Left renal cortex interstitium (tissue), 4 donors: ENCODE measurements at regions not wholly inside any gene's neighbourhood (a gene's known extent, or its start where the extent isn't known, plus 50 kb on each side); places are given as distances from the start of the nearest gene placed in this dataset.
"Not testable (repeated sequence)": the region's sequence is repeated elsewhere in the genome, so short reads cannot be mapped to it uniquely, and the experiment has no call there.

Experiments used
- DNase-seq, 4 donors: peaks; one replicate each; pipeline ENCODE4 v3.0.0-alpha.2; 2013; ENCODE audit warnings: low read depth in 4 of 4, low spot score in 2 of 4, missing footprints in 1 of 4

DNA sequence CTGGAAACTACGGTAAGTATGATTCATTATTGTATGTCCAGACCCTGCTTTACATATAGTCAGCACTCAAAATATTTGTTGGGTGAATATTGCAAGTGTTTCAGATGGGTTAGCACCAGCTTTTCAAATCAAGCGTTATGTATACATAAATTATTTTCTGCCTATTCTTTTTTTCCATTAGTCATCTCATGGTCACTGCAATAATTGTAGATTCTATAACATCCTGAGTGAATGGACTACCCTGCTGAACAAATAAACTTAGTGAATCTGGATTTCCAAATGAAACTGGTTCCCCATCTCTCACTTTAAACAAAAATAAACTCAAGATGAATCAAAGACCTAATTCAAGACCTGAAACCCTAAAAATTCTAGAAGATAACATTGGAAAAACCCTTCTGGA is 152.3 kb downstream of the DIO2 start:
- DNase-seq, result no peak

DNA sequence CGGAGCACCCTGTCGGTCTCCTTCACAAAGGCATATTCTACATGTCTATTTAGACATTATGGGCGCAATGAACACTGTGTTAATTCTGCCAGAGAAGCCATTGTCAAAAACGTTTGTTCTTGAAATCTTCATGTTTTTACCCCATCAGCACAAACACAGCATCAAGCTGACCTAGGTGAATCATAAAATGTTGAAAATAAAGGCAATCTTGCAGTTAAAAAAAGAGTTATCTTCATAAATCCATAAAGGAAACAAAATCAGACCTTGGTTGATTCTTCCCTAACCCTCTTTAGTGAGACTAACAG is 154.9 kb downstream of the DIO2 start:
- DNase-seq, result no peak

DNA sequence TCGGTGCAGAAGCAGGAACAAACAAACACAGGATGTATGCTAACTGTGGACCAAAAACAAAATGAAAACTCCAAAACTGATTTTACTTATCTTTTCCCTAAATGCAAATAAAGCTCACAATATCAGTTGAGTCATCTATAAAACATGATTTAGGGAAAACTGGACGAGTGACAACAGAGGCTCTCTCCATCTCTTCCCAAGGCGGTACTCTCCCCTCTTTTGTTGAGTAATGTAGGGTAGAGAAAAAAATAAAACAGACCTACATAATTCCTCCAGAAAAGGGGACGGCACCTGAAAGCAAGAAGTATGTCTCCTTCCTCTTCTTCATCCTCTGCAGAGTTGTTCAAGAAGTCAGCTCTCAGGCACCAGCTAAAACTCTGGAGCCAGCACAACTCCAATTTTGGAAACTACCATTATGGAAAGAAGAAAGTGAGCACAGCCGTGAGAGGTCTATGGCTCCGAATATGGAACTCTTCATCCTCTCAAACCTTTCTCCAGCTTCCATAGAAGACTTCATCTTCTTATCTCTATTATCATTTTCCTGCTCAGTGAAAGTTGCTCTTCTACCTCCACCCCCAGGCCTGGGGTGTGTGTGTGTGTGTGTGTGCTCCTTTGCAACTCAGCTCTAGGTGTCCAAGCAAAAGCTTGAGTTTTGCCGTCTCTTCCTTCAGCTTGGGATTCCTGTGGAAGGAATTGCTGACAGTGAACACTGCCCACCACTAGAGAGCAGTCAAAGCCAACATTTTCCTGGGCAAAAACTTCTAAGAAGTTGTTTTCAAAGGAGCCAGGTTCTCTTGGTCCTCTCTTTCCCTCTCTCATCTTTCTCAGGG is 155.4 kb downstream of the DIO2 start:
- peak; percentile 20 to 46 (median 36) for DNase-seq

DNA sequence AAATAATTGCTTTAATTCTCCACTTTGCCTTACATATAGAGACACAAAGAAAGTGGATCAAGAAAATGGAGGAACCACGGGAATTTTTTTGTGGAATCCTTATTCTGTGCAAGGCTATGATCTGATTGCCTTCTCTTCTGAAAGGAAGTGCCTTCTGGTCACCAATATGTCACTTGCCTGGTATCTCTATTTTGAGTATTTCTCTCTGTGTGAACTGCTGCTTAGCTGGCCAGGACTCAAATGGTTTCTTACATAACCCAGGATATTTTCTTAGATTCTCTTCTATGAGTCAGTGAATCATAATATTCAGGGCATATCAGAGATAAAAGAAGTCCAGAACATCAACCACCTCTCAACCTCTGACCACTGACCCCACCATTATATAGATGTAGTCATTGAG is 156.1 kb downstream of the DIO2 start:
- no peak for DNase-seq

DNA sequence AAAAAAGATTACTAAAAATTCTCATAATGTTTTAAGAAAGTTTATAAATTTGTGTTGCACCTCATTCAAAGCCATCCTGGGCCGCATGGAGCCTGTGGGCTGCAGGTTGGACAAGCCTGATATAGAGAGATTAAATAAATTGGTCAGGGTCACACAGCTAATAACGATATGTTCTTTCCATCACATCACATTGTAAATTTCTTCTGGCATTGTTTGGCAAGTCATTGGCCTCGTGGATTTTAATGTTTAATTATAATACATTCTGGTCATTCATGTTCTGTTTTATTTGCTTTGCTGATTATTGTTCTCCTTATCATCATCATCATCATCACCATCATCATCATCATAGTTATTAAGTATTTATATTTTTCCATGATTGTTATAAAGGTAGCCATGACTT is 157.3 kb downstream of the DIO2 start:
- no peak for DNase-seq

DNA sequence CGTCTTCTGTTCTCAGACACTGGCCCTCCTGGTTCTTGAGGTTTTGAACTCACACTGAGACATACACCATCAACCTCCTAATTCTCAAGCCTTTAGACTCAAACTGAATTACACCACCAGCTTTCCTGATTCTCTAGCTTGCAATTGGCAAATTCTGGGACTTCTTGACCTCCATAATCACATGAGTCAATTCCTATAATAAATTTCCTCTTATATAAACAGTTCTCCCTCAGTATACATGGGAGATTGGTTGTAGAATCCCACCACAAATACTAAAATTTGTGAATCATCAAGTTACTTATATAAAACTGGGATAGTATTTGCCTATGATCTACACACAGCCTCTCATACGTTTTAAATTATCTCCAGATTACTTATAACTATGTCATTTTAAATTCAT is 162.2 kb downstream of the DIO2 start:
- no peak for DNase-seq

DNA sequence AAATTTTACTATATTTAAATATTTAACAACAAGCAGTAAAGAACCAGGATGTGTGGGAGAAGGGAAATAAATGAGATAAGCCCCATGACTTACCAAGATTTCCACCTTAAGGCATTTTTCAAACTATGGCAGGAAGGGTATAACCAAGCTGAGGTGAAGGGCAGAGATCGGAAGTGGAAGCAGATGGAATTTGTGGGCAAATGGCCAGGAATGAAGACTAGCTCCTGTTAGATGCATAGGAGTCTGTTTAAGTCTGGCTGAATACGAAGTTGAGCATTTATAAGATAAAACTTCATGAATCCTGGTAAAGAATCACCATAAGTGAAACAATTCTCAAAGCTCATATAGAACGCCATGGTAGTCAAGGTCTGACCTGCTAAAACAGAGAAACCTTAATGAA is 163.5 kb downstream of the DIO2 start:
- DNase-seq, result no peak

DNA sequence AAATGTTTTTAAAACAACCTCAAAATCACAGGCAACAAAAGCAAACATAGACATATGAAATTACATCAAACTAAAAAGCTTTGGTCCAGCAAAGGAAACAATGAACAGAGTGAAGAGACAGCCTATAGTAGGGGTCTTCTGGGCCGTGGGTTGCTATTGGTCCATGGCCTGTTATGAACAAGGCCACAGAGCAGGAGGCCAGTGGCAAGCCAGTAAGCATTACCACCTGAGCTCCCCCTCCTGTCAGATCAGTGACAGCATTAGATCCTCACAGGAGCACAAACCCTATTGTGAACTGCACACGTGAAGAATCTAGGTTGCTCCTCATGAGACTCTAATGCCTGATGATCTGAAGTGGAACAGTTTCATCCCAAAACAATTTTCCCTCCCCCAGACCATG is 174.0 kb downstream of the DIO2 start:
- DNase-seq, result no peak

DNA sequence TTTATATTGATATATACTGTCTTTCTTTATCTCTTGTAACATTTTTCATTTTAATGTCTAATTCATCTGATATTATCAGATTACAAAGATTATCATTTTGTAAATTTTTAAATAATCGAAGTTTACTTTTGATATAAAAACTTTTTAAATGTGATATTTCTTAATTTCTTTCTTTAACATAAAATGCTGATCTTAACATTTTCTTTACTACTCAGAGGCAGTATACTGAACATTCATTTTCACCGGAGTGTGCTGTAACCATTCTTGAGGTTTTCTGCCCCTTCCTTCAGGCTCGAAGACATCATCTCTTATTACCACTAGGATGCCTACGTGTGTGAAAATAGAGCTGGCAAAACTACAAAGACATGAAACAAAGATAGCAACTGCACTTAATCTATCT is 186.9 kb downstream of the DIO2 start:
- no peak for DNase-seq

DNA sequence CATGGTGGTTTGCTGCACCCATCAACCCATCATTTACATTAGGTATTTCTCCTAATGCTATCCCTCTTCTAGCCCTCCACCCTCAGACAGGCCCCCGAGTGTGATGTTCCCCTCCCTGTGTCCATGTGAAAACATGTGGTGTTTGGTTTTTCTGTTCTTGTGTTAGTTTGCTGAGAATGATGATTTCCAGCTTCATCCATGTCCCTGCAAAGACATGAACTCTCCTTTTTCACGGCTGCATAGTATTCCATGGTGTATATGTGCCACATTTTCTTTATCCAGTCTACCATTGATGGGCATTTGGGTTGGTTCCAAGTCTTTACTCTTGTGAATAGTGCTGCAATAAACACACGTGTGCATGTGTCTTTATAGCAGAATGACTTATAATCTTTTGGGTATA is 192.8 kb downstream of the DIO2 start:
- not testable (repeated sequence) for DNase-seq

DNA sequence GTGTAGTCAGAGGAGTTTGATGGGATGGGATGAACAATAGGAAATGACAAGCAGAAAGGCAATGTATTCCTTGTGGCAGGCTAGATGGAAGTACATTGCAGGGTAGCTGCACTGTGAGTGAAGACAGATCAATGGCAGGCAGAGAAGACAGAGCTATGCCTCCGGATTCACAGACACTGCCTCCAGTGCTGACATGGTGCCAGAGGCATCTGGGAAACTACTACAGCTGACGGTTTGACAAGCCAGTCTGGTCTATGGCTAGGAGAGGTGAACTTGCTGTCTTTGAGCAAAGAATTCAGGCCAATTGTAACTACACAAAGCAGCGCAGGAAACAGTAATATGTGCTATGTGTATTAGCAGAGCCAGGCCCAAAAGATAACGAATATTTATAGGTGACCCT is 193.5 kb downstream of the DIO2 start:
- no peak for DNase-seq

DNA sequence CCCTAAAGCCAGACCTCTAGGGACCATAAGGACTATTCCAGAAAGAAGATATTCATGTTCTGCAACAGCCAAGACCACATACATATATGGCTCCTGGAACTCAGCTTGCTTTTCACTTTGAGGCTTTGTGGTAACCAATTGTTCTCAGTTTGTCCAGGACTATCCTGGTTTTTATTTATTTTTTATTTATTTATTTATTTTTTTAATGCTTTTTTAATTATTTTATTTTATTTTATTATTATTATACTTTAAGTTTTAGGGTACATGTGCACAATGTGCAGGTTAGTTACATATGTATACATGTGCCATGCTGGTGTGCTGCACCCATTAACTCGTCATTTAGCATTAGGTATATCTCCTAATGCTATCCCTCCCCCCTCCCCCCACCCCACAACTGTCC is 201.1 kb downstream of the DIO2 start:
- not testable (repeated sequence) for DNase-seq

DNA sequence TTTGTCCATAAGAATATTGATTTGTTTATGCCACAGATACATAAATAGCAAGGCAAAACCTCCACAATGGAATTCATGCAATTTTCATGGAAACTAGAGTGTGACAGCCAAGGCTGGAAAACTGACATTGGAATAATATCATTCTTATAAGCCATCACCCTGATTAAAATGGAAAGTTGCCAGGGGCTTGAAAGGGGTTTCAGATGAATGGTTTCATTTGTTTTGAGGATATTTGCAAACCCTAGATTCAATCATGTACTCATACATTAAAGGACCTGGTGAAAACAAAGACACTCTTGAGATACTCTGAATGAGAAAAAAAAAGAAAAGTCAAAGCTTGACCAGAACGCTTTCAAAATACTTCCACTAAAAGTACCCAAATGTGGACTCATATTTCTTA is 205.7 kb downstream of the DIO2 start:
- DNase-seq, result no peak

DNA sequence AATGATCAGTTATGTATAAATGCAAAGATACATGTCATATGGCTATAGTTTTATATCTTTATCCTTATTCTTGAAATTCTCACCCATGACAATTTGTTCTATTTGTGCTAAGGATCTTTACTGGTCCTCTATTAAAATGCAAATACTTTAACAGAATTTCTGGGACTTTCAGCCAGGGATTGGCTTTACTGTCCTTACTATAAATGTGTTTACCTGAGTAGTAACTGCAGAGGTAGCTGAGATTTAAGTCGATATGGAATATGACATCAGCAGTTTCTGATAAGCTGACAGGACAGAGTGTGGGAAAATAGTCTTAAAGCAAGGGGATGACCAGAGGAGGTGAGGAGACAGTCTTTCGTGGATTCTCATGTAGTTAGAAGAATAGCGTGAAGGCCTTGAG is 206.4 kb downstream of the DIO2 start:
- no peak for DNase-seq

DNA sequence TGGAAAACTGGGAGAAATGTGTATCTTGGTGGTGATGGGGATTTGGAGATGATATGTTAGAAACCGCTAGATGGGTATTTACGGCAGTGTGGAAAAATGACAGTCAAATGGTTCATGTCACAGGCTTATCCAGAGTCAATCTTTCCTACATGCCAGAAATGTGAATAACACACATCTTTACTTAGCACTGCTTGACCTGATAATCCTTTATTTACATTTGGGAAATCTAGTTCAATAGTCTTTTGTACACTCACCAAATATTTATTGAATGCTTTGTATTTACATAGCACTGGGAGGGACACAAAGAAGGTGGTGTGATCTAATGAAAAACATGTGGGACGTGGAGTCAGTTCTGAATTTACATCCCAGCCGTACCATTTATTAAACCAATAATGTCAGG is 208.2 kb downstream of the DIO2 start:
- DNase-seq, result no peak

DNA sequence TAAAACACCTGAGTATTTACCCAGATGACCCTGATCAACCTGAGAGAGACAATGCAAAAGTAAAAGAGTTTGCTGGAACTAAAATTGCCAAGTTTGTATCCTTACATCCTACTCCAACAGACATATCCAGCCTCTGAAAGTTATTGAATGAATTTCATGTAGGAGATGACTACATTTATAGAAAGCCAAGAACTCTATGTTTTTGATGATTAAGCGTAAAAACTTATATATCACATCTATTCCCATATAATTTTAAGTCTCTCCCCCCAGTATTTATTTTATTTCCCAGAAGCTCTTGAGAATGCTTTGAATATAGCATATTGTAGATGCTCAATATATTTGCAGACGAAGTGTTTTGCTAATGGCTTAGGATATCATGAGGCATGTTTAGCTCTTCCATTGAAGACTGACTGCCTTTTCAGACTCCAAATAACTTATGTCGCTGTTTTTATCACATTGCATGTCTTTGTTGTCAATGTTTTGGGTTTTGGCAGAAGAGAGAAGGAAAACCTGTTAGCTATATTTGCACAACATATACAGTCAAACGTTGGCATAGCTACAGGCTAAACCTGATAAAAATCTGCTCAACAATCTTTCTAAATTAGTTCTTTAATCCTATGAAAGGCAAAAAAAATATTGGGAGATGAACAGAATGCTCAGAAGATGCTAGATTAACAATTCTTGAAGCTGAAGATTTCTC is 213.6 kb downstream of the DIO2 start:
- DNase-seq, result no peak

DNA sequence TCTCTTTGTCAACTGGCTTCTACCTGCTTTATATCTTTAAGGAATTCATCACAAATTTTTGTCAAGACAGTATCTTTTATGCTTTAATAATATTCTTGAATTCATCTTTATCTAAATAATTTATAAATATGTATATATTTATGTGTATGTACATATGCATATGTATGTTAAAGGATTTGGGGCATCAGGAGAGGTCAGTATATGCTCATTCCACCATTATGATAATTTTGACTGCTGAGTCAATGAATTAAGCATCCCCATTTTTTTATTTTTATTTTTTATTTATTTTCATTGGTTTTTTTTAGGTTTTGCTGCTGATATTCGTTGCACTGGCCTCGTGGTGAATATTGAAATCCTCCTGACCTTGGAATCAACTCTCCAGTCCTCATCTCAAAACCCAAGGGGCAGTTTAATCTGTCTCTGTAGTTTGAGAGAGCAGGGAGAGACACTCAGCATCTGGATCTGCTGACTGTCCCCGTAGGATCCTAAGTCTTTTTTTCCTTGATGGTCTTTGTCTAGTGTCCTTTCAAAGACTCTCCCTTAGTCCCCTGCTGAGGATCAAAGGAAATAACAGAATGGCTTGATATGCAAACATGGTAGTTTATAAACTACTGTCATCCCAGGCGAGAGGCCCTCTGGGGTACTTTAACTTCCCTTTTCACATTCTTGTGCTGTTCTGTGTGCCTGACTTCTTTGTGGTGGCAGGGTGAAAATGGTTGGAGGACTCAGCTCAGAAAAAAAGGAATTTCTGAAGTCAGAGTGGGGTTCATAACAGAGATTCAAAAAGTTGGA is 218.7 kb downstream of the DIO2 start:
- DNase-seq, result no peak

DNA sequence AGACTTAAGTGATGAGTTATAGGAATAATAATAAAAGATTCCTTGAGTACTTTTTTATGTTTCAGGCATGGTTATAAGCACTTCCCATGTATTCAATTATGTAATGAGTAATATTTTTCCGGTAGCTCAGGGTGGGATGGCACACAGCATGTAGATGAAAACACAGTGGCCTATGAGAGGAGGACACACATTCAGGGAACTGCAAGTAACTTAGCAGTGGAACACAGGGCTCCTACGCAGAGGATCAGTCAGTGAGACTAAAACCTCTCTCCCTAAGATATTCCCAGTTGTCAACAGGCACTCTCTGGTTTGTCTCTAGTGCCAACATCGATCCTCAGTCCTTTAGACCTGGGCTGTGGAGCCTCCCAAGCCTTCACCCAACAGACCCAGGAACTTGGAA is 219.4 kb downstream of the DIO2 start:
- no peak for DNase-seq

DNA sequence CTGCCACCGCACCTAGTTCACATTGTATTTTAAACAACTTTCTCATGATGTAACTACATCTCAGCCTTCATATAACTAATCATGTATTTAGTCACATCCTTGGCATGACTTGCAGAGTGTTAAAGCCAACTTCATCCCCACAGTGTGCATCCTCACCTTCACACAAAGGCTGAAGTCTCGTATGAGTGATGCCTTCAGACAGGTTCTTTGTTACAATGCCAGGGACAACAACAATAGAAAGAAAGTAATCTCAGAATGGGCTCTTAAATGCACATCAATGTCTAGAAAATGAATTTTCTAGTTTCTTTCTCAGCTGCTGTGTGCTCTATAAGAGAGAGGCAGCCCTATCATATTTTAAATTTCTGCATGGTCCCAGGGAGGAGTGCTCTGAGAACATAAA is 221.3 kb downstream of the DIO2 start:
- DNase-seq, result no peak

DNA sequence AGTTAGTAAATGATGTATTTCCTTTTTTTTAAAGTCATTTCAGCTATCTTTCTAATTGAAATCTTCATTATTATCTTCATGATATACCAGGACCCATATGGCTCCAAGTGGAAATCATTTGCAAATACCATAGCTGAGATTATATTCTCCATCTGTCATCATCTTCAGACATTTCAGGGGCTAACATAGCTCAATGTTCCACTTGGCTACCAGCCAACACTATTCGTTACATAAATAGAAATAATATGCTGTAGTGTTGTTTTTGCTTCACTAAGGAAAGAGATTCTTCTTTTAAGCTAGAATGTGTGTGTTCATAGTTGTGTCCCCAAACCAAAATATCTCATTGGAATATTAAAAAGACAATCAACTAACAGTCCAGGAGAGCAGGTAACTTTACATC is 225.1 kb downstream of the DIO2 start:
- DNase-seq, result no peak

DNA sequence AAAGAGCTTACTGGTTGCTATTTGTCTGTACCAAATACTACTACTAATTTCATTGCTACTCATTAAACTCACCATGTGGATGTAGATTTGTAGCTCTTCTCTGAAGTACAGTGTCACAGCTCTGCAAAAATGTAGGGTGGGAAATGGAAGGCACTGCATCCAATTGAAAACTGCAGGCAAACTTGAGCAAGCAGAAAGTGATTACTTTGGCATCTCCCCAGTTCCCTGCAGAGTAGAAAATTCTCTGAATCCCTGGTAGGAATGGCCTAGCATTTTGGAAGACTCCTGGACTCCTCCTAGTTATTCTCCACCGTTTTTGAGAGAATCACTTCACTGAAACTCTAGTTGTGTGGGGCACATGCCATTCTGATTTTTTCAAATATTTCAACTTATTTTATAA is 239.1 kb downstream of the DIO2 start:
- no peak for DNase-seq

DNA sequence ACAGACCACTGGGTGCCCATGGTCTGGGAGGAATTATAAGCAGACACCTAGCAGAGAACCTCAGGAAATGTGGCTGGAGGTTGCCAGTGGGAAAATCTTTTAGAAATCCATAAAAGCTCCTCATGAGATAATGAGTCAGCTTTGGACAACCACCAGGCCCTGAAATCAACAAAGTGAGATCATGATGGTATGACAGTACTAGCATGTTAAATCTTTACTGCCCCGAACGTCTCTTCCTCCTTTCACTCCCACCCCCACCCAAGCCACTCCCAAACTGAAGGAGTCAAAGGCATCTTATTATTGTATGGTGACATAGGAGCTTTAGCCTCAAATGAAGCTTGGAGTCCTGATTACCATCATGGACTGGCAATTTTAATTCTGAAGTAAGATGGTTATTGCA is 240.0 kb downstream of the DIO2 start:
- no peak for DNase-seq
